ENCODE measurements at regions not wholly inside any gene's neighbourhood (a gene's known extent, or its start where the extent isn't known, plus 50 kb on each side); places are given as distances from the start of the nearest gene placed in this dataset.

GRCh38 chr7:41046221-41046761 lies 656.6 kb downstream of the INHBA start:
- TF ChIP-seq CTCF (IDR thresholded peaks at IDR 0.05; ENCODE audit: low read depth, low read length) (no peak), EZH2phosphoT487 (IDR thresholded peaks at IDR 0.05; ENCODE audit: low read depth) (no peak)

Data from OCI-LY3 (cell line).